ENCODE measurements at regions not wholly inside any gene's neighbourhood (a gene's known extent, or its start where the extent isn't known, plus 50 kb on each side); places are given as distances from the start of the nearest gene placed in this dataset.

- TF ChIP-seq, protein P1, sequence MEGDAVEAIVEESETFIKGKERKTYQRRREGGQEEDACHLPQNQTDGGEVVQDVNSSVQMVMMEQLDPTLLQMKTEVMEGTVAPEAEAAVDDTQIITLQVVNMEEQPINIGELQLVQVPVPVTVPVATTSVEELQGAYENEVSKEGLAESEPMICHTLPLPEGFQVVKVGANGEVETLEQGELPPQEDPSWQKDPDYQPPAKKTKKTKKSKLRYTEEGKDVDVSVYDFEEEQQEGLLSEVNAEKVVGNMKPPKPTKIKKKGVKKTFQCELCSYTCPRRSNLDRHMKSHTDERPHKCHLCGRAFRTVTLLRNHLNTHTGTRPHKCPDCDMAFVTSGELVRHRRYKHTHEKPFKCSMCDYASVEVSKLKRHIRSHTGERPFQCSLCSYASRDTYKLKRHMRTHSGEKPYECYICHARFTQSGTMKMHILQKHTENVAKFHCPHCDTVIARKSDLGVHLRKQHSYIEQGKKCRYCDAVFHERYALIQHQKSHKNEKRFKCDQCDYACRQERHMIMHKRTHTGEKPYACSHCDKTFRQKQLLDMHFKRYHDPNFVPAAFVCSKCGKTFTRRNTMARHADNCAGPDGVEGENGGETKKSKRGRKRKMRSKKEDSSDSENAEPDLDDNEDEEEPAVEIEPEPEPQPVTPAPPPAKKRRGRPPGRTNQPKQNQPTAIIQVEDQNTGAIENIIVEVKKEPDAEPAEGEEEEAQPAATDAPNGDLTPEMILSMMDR (IDR thresholded peaks at IDR 0.05), result no peak
- TF ChIP-seq POLR2AphosphoS5 (IDR thresholded peaks at IDR 0.05) (no peak), POLR2A (IDR thresholded peaks at IDR 0.05) (no peak)
Measured at GRCh38 chr12:107254258-107254856, 161.0 kb upstream of the CRY1 start.
